ENCODE measurements at regions not wholly inside any gene's neighbourhood (a gene's known extent, or its start where the extent isn't known, plus 50 kb on each side); places are given as distances from the start of the nearest gene placed in this dataset.

GRCh38 chr1:244116946-244117345 is 65.9 kb downstream of the ZBTB18 start:
- DNase-seq (ENCODE audit: low read depth): no peak

GRCh38 chr1:244118109-244118761 is 67.2 kb downstream of the ZBTB18 start:
- no peak for TF ChIP-seq CTCF (conservative IDR thresholded peaks at IDR 0.05; ENCODE audit: control insufficient read depth, insufficient read depth, low read depth, low read length)
- no peak for DNase-seq (ENCODE audit: low read depth)
- no peak overlapping the region for H3K4me3 ChIP-seq (ENCODE audit: control insufficient read depth, low read depth, low read length)

More at GRCh38 chr1:244116946-244117345, 65.9 kb downstream of the ZBTB18 start:
- TF ChIP-seq CTCF (conservative IDR thresholded peaks at IDR 0.05; ENCODE audit: control insufficient read depth, insufficient read depth, low read depth, low read length): no peak
- H3K4me3 ChIP-seq (ENCODE audit: control insufficient read depth, low read depth, low read length): no peak overlapping the region

- DNase-seq (ENCODE audit: low read depth): no peak
- no peak overlapping the region for H3K4me3 ChIP-seq (ENCODE audit: control insufficient read depth, low read depth, low read length)
- TF ChIP-seq CTCF (conservative IDR thresholded peaks at IDR 0.05; ENCODE audit: control insufficient read depth, insufficient read depth, low read depth, low read length): no peak
These were observed 77.7 kb downstream of the ZBTB18 start for GRCh38 chr1:244128591-244129383.

- no peak overlapping the region for H3K4me3 ChIP-seq (ENCODE audit: control insufficient read depth, low read depth, low read length)
- no peak for DNase-seq (ENCODE audit: low read depth)
- TF ChIP-seq CTCF (conservative IDR thresholded peaks at IDR 0.05; ENCODE audit: control insufficient read depth, insufficient read depth, low read depth, low read length): no peak
These were observed 86.2 kb downstream of the ZBTB18 start for GRCh38 chr1:244137276-244137675.

- no peak for DNase-seq (ENCODE audit: low read depth)
- no peak overlapping the region for H3K4me3 ChIP-seq (ENCODE audit: control insufficient read depth, low read depth, low read length)
- TF ChIP-seq CTCF (conservative IDR thresholded peaks at IDR 0.05; ENCODE audit: control insufficient read depth, insufficient read depth, low read depth, low read length): no peak
These were observed 86.6 kb downstream of the ZBTB18 start for GRCh38 chr1:244137725-244138124.

GRCh38 chr1:244138399-244138798 is 87.3 kb downstream of the ZBTB18 start:
- DNase-seq (ENCODE audit: low read depth): no peak
- TF ChIP-seq CTCF (conservative IDR thresholded peaks at IDR 0.05; ENCODE audit: control insufficient read depth, insufficient read depth, low read depth, low read length): no peak
- H3K4me3 ChIP-seq (ENCODE audit: control insufficient read depth, low read depth, low read length): no peak overlapping the region

Data from fibroblast of mammary gland (primary cell).